Erythroblast (primary cell): ENCODE measurements at regions not wholly inside any gene's neighbourhood (a gene's known extent, or its start where the extent isn't known, plus 50 kb on each side); places are given as distances from the start of the nearest gene placed in this dataset.

ENCODE experiments used
- GATA1 ChIP-seq: IDR thresholded peaks from 2 replicates; pipeline ENCODE4 v1.6.1; 2011; ENCODE audit warnings: low read depth, mild to moderate bottlenecking, control low read depth, low read length, moderate library complexity
- POLR2A ChIP-seq: IDR thresholded peaks from 2 replicates; pipeline ENCODE4 v1.6.1; 2011; ENCODE audit warnings: mild to moderate bottlenecking, low read length

DNA sequence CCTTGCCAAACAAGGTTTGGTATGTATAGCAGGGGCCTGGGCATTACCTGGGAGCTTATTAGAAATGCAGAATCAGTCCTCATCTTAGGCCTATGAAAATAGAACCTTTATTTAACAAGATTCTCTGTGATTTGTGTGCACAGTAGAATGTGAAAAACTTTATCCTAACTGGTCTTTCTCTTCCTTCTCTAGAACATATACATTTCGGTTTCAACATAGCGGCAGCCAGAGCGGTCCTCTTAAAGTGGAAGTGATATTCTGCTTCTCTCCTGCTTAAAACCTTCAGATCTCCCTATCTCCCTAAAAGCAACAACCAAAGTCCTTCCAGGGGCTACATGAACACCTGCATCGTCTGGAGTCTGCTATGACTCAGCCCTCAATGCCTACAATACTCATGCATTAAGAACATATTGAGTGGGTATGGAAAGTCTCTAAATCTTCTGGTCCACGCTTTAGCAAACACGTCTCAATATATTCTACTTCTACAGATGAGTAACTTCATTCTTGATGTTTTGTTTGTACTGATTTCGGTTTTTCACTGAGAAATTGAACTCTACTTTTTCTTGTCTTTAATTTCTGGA is 84.5 kb downstream of the SPRY2 start:
- no peak for TF ChIP-seq POLR2A
- no peak for TF ChIP-seq GATA1
